Adrenal gland (tissue), 9 donors: ENCODE measurements at regions not wholly inside any gene's neighbourhood (a gene's known extent, or its start where the extent isn't known, plus 50 kb on each side); places are given as distances from the start of the nearest gene placed in this dataset.

Source experiments
- DNase-seq, 7 donors: peaks; one replicate each; pipeline ENCODE4 v3.0.0-alpha.2; 2019 to 2020
- H3K27ac ChIP-seq, 5 donors: fragments of 200-600 bp; sonication (generic) in 4 of 5; 1 replicate in 3 of 5; 2 replicates in 2 of 5; pipeline versions ENCODE4 v1.5.1 to v1.8.0; 2016 to 2020; ENCODE audit warnings: mild to moderate bottlenecking in 1 of 5
- H3K27me3 ChIP-seq: fragments of 200-600 bp; 2 replicates; pipeline ENCODE4 v1.8.0; 2021
- H3K36me3 ChIP-seq, 2 donors: fragments of 200-600 bp; replicated peaks in 1 of 2; 1 replicate in 1 of 2; 2 replicates in 1 of 2; pipeline versions ENCODE4 v1.5.1 to v1.8.0; 2018 to 2022
- H3K4me1 ChIP-seq, 2 donors: fragments of 200-600 bp; replicated peaks in 1 of 2; 1 replicate in 1 of 2; 2 replicates in 1 of 2; pipeline versions ENCODE4 v1.5.1 to v1.8.0; 2018 to 2021
- H3K4me3 ChIP-seq, 4 donors: fragments of 200-600 bp; sonication (generic) in 3 of 4; one replicate each; pipeline ENCODE4 v1.5.1; 2016 to 2018
- H3K9me3 ChIP-seq, 3 donors: fragments of 200-600 bp; sonication (generic) in 1 of 3; replicated peaks in 1 of 3; 1 replicate in 2 of 3; 2 replicates in 1 of 3; pipeline versions ENCODE4 v1.5.1 to v1.8.0; 2016 to 2021
- CTCF ChIP-seq, 6 experiments: fragments of 450-650 bp in 4 of 6; fragments of 200-600 bp in 2 of 6; sonication (generic) in 1 of 6; IDR thresholded peaks; 1 replicate in 5 of 6; 2 replicates in 1 of 6; pipeline versions ENCODE4 v1.5.1 to v1.8.0; 2016 to 2021; ENCODE audit warnings: antibody characterized with exemption in 6 of 6, mild to moderate bottlenecking in 2 of 6, moderate library complexity in 1 of 6
- POLR2A ChIP-seq, 2 donors: fragments of 450-650 bp; IDR thresholded peaks; one replicate each; pipeline ENCODE4 v1.6.1; 2017; ENCODE audit warnings: antibody characterized with exemption in 2 of 2, mild to moderate bottlenecking in 2 of 2, moderate library complexity in 1 of 2
- WGBS, 4 donors: extraction: QIAGEN DNeasy Blood & Tissue Kit in 2 of 4; methylation state at CpG; one replicate each; pipeline versions ENCODE4 v1.1.5 to v1.1.7; 2013 to 2017; 5-methylcytosine and 5-hydroxymethylcytosine counted together
- intact Hi-C, 2 donors: fragments of 100-400 bp; cut with DNase I; formaldehyde crosslinking; loops; one replicate each; pipeline versions ENCODE4 v1.14.1 to v1.15.0; 2022 to 2023
- donor health status: healthy with polysubstance abuse.
- donor health status: Bipolar disorder and iron deficiency.
- donor health status: DM: yes; HTN: yes; CAD: no.
- donor health status: DM: no; HTN: no; CAD: no.
- donor health status: DM: no; HTN: no; CAD: no.

GRCh38 chr18:2310886-2311285, 260.4 kb downstream of the METTL4 start:
- Histone ChIP-seq H3K27me3 (no peaks in the 10 kb centered on the region), H3K4me1 (no peaks in the 10 kb centered on the region), H3K36me3 (no peaks in the 10 kb centered on the region), H3K4me3 (no peak overlapping the region), H3K9me3 (no peaks in the 10 kb centered on the region), H3K27ac (no peak overlapping the region)
- intact Hi-C loops, result no loop called here
- no peak for TF ChIP-seq POLR2A (IDR thresholded peaks at IDR 0.05)
- no peak for TF ChIP-seq CTCF (IDR thresholded peaks at IDR 0.05)
- DNase-seq, result no peak
- 82 to 87% (median 84%) methylated on average over 9 of the region's 9 CpGs for WGBS, 4 donors

GRCh38 chr18:2312440-2312839, 258.9 kb downstream of the METTL4 start:
- no peaks in the 10 kb centered on the region for H3K4me1 ChIP-seq
- TF ChIP-seq POLR2A (IDR thresholded peaks at IDR 0.05) (no peak), CTCF (IDR thresholded peaks at IDR 0.05) (no peak)
- H3K9me3 ChIP-seq, result no peaks in the 10 kb centered on the region
- no peak for DNase-seq
- no peaks in the 10 kb centered on the region for H3K36me3 ChIP-seq
- H3K27ac ChIP-seq, result no peak overlapping the region
- intact Hi-C loops, result no loop called here
- H3K27me3 ChIP-seq, result no peaks in the 10 kb centered on the region
- H3K4me3 ChIP-seq, result no peak overlapping the region
- WGBS, 4 donors, result 46 to 61% (median 60%) methylated on average over 4 of the region's 4 CpGs

GRCh38 chr18:2313332-2313731, 258.0 kb downstream of the METTL4 start:
- no peak for TF ChIP-seq CTCF (IDR thresholded peaks at IDR 0.05)
- TF ChIP-seq POLR2A (IDR thresholded peaks at IDR 0.05), result no peak
- no peak overlapping the region for H3K4me3 ChIP-seq
- H3K4me1 ChIP-seq, result no peaks in the 10 kb centered on the region
- no peaks in the 10 kb centered on the region for H3K36me3 ChIP-seq
- H3K9me3 ChIP-seq, result no peaks in the 10 kb centered on the region
- no peak for DNase-seq
- H3K27ac ChIP-seq, result no peak overlapping the region
- WGBS, 4 donors, result 74 to 81% (median 78%) methylated on average over 3 of the region's 3 CpGs
- intact Hi-C loops, result no loop called here
- no peaks in the 10 kb centered on the region for H3K27me3 ChIP-seq

- TF ChIP-seq CTCF (IDR thresholded peaks at IDR 0.05) (no peak), POLR2A (IDR thresholded peaks at IDR 0.05) (no peak)
- no peak for DNase-seq
- Histone ChIP-seq H3K36me3 (no peaks in the 10 kb centered on the region), H3K9me3 (no peaks in the 10 kb centered on the region), H3K4me1 (no peaks in the 10 kb centered on the region), H3K27me3 (no peaks in the 10 kb centered on the region), H3K27ac (no peak overlapping the region), H3K4me3 (no peak overlapping the region)
- 77 to 80% (median 78%) methylated on average over 3 of the region's 3 CpGs for WGBS, 4 donors
- intact Hi-C loops, result no loop called here
These were observed 255.1 kb downstream of the METTL4 start for GRCh38 chr18:2316082-2316750.
